ENCODE measurements at regions not wholly inside any gene's neighbourhood (a gene's known extent, or its start where the extent isn't known, plus 50 kb on each side); places are given as distances from the start of the nearest gene placed in this dataset.
"Not testable (repeated sequence)": the region's sequence is repeated elsewhere in the genome, so short reads cannot be mapped to it uniquely, and the experiment has no call there.

GRCh38 chrX:139398258-139398657 is 132.3 kb upstream of the F9 start:
- TF ChIP-seq FOS (IDR thresholded peaks at IDR 0.05; ENCODE audit: extremely low read depth, insufficient read length); NR2F6 (CRISPR knock-in tag; IDR thresholded peaks at IDR 0.05); CTCF (IDR thresholded peaks at IDR 0.05 in 2 of 3, conservative IDR thresholded peaks at IDR 0.05 in 1 of 3; ENCODE audit: insufficient read depth in 2 of 3, low read depth in 1 of 3, low read length in 3 of 3); ZFP36 (IDR thresholded peaks at IDR 0.05; ENCODE audit: low read depth, low read length, partially characterized antibody); ZNF263 (CRISPR knock-in tag; IDR thresholded peaks at IDR 0.05; ENCODE audit: borderline replicate concordance); RNF219 (CRISPR knock-in tag; IDR thresholded peaks at IDR 0.05); STAT6 (CRISPR knock-in tag; IDR thresholded peaks at IDR 0.05); SMC3 (conservative IDR thresholded peaks at IDR 0.05; ENCODE audit: insufficient read depth, low read depth, low read length): not testable (repeated sequence)
